Lower leg skin (tissue), 3 donors: ENCODE measurements at regions not wholly inside any gene's neighbourhood (a gene's known extent, or its start where the extent isn't known, plus 50 kb on each side); places are given as distances from the start of the nearest gene placed in this dataset.

ENCODE experiments used
- CTCF ChIP-seq, 3 donors: fragments of 450-650 bp; IDR thresholded peaks; one replicate each; pipeline ENCODE4 v1.5.1; 2016; ENCODE audit warnings: antibody characterized with exemption in 3 of 3, mild to moderate bottlenecking in 3 of 3, moderate library complexity in 2 of 3
- POLR2A ChIP-seq, 2 donors: fragments of 450-650 bp; IDR thresholded peaks; one replicate each; pipeline ENCODE4 v1.6.1; 2016 to 2017; ENCODE audit warnings: antibody characterized with exemption in 2 of 2, mild to moderate bottlenecking in 1 of 2, moderate library complexity in 1 of 2

- TF ChIP-seq CTCF (IDR thresholded peaks at IDR 0.05) (no peak), POLR2A (IDR thresholded peaks at IDR 0.05) (no peak)
Measured at GRCh38 chr3:17905996-17906395, 163.6 kb upstream of the TBC1D5 start.
